CD4-positive, CD25-positive, alpha-beta regulatory T cell (primary cell): ENCODE measurements at regions not wholly inside any gene's neighbourhood (a gene's known extent, or its start where the extent isn't known, plus 50 kb on each side); places are given as distances from the start of the nearest gene placed in this dataset.

ENCODE experiments used
- ATAC-seq, 2 donors: fragments of 150-1000 bp; cut with Tn5 transposase; one replicate each; pipeline ENCODE4 v1.10.0; 2021; ENCODE audit warnings: low read depth in 2 of 2, moderate number of reproducible peaks in 2 of 2, moderate library complexity in 1 of 2
- DNase-seq, 3 donors: peaks; one replicate each; pipeline versions ENCODE4 v3.0.0 to v3.0.0-alpha.2; 2012 to 2022; ENCODE audit warnings: mixed read lengths in 1 of 3
- H3K27ac ChIP-seq: one replicate; pipeline ENCODE4 v1.7.0; 2013; ENCODE audit warnings: mild to moderate bottlenecking, low read length; ENCODE audit not compliant: insufficient read depth, poor library complexity, severe bottlenecking
- H3K27me3 ChIP-seq: one replicate; pipeline ENCODE4 v1.7.0; 2013; ENCODE audit warnings: low read length; ENCODE audit not compliant: control insufficient read depth, insufficient read depth
- H3K36me3 ChIP-seq: one replicate; pipeline ENCODE4 v1.7.0; 2013; ENCODE audit warnings: mild to moderate bottlenecking, low read length, moderate library complexity; ENCODE audit not compliant: control insufficient read depth, insufficient read depth
- H3K4me1 ChIP-seq: 2 replicates; pipeline ENCODE4 v1.7.0; 2013; ENCODE audit warnings: mild to moderate bottlenecking, low read length; ENCODE audit not compliant: insufficient read depth, control insufficient read depth, poor library complexity, severe bottlenecking
- H3K4me3 ChIP-seq: one replicate; pipeline ENCODE4 v1.7.0; 2013; ENCODE audit warnings: low read depth, mild to moderate bottlenecking, low read length, moderate library complexity
- H3K9me3 ChIP-seq, 2 experiments: 1 replicate in 1 of 2; 2 replicates in 1 of 2; pipeline ENCODE4 v1.7.0; 2013; ENCODE audit warnings: low read length in 2 of 2, mild to moderate bottlenecking in 1 of 2, moderate library complexity in 1 of 2; ENCODE audit not compliant: control insufficient read depth in 2 of 2
- H3K27ac Mint-ChIP-seq, 3 donors: one replicate each; pipeline ENCODE4 v1.8.0; 2020 to 2022; ENCODE audit warnings: mild to moderate bottlenecking in 3 of 3, mixed read lengths in 3 of 3, moderate library complexity in 2 of 3
- H3K27me3 Mint-ChIP-seq: one replicate; pipeline ENCODE4 v1.8.0; 2022; ENCODE audit warnings: mild to moderate bottlenecking, mixed read lengths
- H3K36me3 Mint-ChIP-seq: one replicate; pipeline ENCODE4 v1.8.0; 2020; ENCODE audit warnings: mixed read lengths
- H3K4me1 Mint-ChIP-seq, 4 donors: one replicate each; pipeline ENCODE4 v1.8.0; 2020 to 2022; ENCODE audit warnings: mixed read lengths in 4 of 4, mild to moderate bottlenecking in 1 of 4
- H3K4me3 Mint-ChIP-seq, 4 donors: one replicate each; pipeline ENCODE4 v1.8.0; 2020 to 2022; ENCODE audit warnings: mild to moderate bottlenecking in 4 of 4, mixed read lengths in 4 of 4, moderate library complexity in 3 of 4
- H3K9me3 Mint-ChIP-seq, 7 donors: one replicate each; pipeline ENCODE4 v1.8.0; 2020 to 2022; ENCODE audit warnings: mixed read lengths in 7 of 7, mild to moderate bottlenecking in 3 of 7, moderate library complexity in 2 of 7

DNA sequence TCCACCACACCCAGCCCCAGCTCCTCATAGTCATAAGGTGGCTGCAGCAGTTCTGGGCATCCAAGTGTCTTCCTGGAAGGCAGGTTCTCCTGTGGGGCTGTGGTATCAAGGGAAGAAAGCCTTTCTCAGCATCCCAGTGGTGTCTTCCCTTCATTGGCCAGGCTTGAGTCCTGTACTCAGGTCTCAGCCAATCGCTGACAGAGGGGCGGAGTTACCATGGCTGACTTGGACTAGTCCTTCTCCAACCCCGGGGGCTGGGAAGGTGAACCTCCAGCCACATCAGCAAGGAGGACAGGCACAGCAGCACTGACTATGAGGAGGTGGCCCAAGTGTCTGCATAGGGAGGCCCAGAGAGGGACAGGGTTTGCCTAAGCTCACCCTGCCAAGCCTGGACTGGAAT, 64.0 kb upstream of the SLC24A4 start:
- H3K4me1 ChIP-seq = no peaks in the 10 kb centered on the region
- Mint-ChIP-seq H3K4me3 (no peak overlapping the region), H3K9me3 (peaks cover 0 to 2% (median 0%) of the 10 kb centered on the region in 7 donors), H3K27ac (no peak overlapping the region), H3K4me1 (peaks cover 0 to 17% (median 7%) of the 10 kb centered on the region in 4 donors), H3K27me3 (peaks cover 27% of the 10 kb centered on the region), H3K36me3 (no peaks in the 10 kb centered on the region)
- no peaks in the 10 kb centered on the region for H3K9me3 ChIP-seq
- no peak for DNase-seq
- no peak overlapping the region for H3K27ac ChIP-seq
- ATAC-seq = no peak
- peaks cover 11% of the 10 kb centered on the region for H3K27me3 ChIP-seq
- no peaks in the 10 kb centered on the region for H3K36me3 ChIP-seq
- H3K4me3 ChIP-seq = no peak overlapping the region

DNA sequence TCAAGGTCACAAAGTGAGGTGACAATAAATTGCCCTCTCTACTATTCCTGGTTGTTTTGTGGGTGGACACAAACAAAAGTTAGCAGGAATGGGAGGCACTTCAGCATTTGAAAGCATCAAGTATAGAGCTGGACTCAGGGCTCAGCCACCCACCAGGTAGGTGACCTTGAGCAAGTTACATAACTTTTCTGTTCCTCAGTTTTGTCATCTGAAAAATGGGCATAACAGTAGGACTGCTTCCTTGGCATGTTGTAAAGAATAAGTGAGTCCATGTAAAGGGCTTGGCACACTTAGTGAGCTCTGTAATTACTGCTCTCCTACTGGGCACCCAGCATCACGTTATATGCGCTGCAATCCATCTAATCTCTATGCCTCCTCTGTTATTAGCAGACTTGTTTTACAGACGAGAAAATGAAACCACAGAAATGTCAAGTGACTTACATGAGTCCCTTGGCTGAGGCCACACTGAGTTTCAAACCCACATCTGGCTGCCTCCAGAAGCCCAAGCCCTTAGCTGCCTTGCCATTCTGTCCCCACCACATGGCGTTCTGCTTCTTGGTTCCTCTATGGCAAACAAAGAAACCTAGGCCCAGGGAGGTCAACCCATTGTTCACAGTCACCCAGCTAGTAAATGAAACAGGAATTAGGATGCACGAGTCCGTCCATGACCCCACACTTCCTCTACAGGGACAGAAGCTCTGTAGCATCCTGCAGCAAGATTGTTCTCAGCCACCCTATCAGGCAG, 63.2 kb upstream of the SLC24A4 start:
- peaks cover 19% of the 10 kb centered on the region for H3K27me3 Mint-ChIP-seq
- ATAC-seq (peak; percentile 30 to 53), DNase-seq (peak in 1 of 3 donors; percentile 48)
- H3K4me1 Mint-ChIP-seq = peaks cover 0 to 13% (median 5%) of the 10 kb centered on the region in 4 donors
- no peaks in the 10 kb centered on the region for H3K36me3 Mint-ChIP-seq
- H3K9me3 Mint-ChIP-seq = peaks cover 0 to 2% (median 0%) of the 10 kb centered on the region in 7 donors
- no peak overlapping the region for H3K27ac ChIP-seq
- no peaks in the 10 kb centered on the region for H3K36me3 ChIP-seq
- no peaks in the 10 kb centered on the region for H3K4me1 ChIP-seq
- peaks cover 6% of the 10 kb centered on the region for H3K27me3 ChIP-seq
- H3K4me3 Mint-ChIP-seq = peak overlapping the region in 1 of 4 donors; percentile 33
- H3K4me3 ChIP-seq = peak overlapping the region; percentile 19
- peak overlapping the region in 1 of 3 donors; percentile 34 for H3K27ac Mint-ChIP-seq
- no peaks in the 10 kb centered on the region for H3K9me3 ChIP-seq

DNA sequence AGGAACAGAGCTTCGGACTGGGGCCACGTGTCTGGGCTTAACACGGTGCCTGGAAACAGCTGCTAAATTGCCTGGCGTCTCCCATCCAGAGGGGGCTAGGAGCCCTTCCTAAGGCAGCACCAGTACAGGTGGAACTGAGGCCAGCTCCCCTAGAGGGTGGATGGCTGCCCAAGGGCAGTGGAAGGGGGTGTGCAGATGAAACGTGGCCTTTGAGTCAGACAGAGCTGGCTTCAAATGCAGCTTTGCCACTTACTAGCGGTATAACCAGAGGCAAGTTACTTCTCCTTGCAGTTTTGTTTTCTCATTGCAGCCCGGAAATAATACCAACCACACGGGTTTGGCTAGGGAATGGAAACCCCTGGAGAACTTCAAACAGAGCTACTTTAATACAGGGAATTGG, 59.3 kb upstream of the SLC24A4 start:
- no peaks in the 10 kb centered on the region for H3K9me3 ChIP-seq
- Mint-ChIP-seq H3K9me3 (no peaks in the 10 kb centered on the region), H3K27ac (no peak overlapping the region), H3K27me3 (no peaks in the 10 kb centered on the region), H3K36me3 (no peaks in the 10 kb centered on the region), H3K4me1 (peaks cover 0 to 8% (median 4%) of the 10 kb centered on the region in 4 donors), H3K4me3 (no peak overlapping the region)
- H3K27ac ChIP-seq = no peak overlapping the region
- H3K4me3 ChIP-seq = no peak overlapping the region
- no peak for ATAC-seq
- H3K4me1 ChIP-seq = no peaks in the 10 kb centered on the region
- DNase-seq = no peak
- no peaks in the 10 kb centered on the region for H3K27me3 ChIP-seq
- H3K36me3 ChIP-seq = no peaks in the 10 kb centered on the region

DNA sequence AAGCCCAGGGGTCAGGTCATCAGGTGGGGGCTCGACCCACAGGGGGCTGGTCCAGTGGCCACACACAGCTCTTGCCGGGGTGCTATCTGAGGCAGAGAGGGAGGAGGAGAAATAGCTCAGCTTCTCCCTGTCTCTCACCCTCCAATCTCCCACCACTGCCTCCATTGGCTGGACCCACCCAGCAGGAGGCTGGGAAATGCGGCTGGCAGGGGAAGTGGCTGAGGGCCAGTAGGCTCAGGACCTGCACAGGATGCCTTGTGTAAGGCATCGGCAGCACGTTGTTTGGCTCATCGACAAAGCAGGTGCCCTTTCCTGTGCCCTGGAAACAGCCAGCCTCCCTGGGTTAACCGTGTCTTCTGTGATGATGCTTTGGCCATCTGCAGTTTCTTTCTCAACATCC, 58.8 kb upstream of the SLC24A4 start:
- H3K27me3 Mint-ChIP-seq = no peaks in the 10 kb centered on the region
- ATAC-seq (no peak), DNase-seq (no peak)
- H3K4me3 Mint-ChIP-seq = no peak overlapping the region
- Histone ChIP-seq H3K36me3 (no peaks in the 10 kb centered on the region), H3K27me3 (no peaks in the 10 kb centered on the region), H3K9me3 (no peaks in the 10 kb centered on the region), H3K4me1 (no peaks in the 10 kb centered on the region), H3K4me3 (no peak overlapping the region), H3K27ac (no peak overlapping the region)
- H3K4me1 Mint-ChIP-seq = peaks cover 0 to 8% (median 4%) of the 10 kb centered on the region in 4 donors
- no peaks in the 10 kb centered on the region for H3K9me3 Mint-ChIP-seq
- no peak overlapping the region for H3K27ac Mint-ChIP-seq
- H3K36me3 Mint-ChIP-seq = no peaks in the 10 kb centered on the region

DNA sequence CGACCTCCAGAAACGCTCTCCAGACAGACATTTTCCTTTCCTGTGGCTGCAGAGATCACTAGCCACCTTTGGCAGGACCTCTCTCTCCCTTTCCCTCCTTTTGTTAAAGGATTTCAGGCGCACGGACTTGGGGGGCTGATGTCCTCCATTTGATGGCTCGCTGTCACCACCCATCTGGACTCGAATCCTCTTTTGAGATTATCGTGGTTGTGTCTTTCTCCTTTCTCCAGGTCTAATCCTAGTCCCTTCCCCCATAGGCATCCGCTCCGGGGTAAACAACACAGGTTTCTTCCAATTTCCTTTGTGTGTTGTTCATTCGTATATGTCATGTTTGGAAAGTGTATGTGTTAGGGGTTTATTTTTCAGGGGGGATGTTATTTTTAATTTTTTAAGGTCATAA, 56.7 kb upstream of the SLC24A4 start:
- peaks cover 4% of the 10 kb centered on the region for H3K27me3 ChIP-seq
- no peaks in the 10 kb centered on the region for H3K36me3 Mint-ChIP-seq
- no peak overlapping the region for H3K4me3 Mint-ChIP-seq
- H3K4me3 ChIP-seq = no peak overlapping the region
- H3K9me3 Mint-ChIP-seq = peaks cover 0 to 1% (median 0%) of the 10 kb centered on the region in 7 donors
- H3K27me3 Mint-ChIP-seq = no peaks in the 10 kb centered on the region
- H3K4me1 ChIP-seq = no peaks in the 10 kb centered on the region
- H3K27ac ChIP-seq = no peak overlapping the region
- DNase-seq (no peak), ATAC-seq (no peak)
- H3K9me3 ChIP-seq = no peaks in the 10 kb centered on the region
- no peaks in the 10 kb centered on the region for H3K36me3 ChIP-seq
- H3K27ac Mint-ChIP-seq = no peak overlapping the region
- no peaks in the 10 kb centered on the region for H3K4me1 Mint-ChIP-seq
